HFF-Myc (cell line): ENCODE measurements at regions not wholly inside any gene's neighbourhood (a gene's known extent, or its start where the extent isn't known, plus 50 kb on each side); places are given as distances from the start of the nearest gene placed in this dataset.

Experiments used
- DNase-seq: peaks from one replicate; pipeline ENCODE4 v3.0.0-alpha.2; 2011; ENCODE audit warnings: low read depth; ENCODE audit errors: extremely low read depth
- H3K4me3 ChIP-seq: replicated peaks from 2 replicates; pipeline ENCODE4 v1.5.1; 2011; ENCODE audit warnings: low read depth, mild to moderate bottlenecking, control low read depth, low read length
- CTCF ChIP-seq: IDR thresholded peaks from 2 replicates; pipeline ENCODE4 v1.5.1; 2012; ENCODE audit warnings: mild to moderate bottlenecking, low read depth, low read length, control low read depth; ENCODE audit errors: missing control alignments

DNA sequence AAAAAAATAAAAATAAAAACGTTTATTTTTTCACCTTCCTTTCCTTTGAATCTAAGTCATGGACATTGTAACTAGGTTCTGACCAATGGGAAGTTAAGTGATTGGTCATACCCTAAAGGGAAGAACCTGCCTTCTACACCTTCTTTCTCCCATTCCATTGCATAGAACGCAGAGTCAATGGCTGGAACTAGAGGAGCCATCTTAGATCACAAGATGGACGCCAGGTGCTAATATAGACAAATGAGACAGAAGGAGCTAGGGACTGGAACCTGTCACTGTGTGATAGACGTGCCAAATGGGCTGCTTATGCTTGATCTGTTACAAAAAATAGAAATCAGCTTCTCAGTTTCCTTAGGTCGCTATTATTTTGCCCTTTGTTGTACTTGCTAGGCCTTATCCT lies 606.6 kb downstream of the MED13L start:
- TF ChIP-seq CTCF = no peak
- no peak overlapping the region for H3K4me3 ChIP-seq
- no peak for DNase-seq

DNA sequence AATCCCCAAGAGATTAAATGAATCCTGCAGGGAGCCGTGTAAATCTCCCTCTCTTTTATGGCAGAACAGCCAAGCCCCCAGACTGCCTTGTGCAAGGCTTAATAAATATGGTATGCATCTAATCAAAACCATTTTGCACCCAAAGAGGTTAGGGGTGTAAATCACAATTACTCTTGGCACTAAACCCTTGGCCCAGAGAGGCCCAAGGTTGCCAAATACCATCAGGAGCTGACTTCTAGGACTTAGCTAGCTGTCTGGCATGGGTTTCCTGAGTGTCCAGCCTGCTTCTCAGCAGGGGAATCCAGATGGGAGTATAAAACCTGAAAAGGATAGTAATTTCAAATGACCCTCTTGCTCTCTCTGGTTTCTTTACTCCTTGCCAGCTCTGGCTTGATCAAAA lies 610.4 kb downstream of the MED13L start:
- no peak for DNase-seq
- H3K4me3 ChIP-seq = no peak overlapping the region
- TF ChIP-seq CTCF = no peak

GRCh38 chr12:115666168-115666567 lies 611.3 kb downstream of the MED13L start:
- H3K4me3 ChIP-seq = no peak overlapping the region
- no peak for DNase-seq
- no peak for TF ChIP-seq CTCF

DNA sequence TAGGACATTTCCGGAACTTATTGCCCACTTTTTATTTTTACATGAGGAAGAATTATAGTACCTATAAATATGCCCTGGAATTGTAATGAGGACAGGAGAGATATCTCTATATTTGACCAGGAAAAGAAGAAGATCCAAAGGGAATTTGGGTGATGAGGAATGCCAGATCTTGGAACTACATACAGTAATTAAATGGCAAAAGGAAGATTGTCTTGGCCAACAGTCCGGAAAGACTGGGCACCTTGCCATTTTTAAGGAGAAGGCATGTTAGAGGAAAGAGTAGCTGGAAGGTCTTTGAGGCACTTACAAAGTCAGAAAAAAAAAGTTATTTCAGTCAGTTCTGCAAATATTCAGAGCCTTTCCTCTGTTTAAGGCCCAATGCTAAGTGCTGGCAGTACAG lies 616.4 kb downstream of the MED13L start:
- TF ChIP-seq CTCF = no peak
- peak; percentile 24 for DNase-seq
- H3K4me3 ChIP-seq = no peak overlapping the region

GRCh38 chr12:115660211-115660805 lies 617.2 kb downstream of the MED13L start:
- DNase-seq = peak; percentile 33
- no peak for TF ChIP-seq CTCF
- H3K4me3 ChIP-seq = no peak overlapping the region

DNA sequence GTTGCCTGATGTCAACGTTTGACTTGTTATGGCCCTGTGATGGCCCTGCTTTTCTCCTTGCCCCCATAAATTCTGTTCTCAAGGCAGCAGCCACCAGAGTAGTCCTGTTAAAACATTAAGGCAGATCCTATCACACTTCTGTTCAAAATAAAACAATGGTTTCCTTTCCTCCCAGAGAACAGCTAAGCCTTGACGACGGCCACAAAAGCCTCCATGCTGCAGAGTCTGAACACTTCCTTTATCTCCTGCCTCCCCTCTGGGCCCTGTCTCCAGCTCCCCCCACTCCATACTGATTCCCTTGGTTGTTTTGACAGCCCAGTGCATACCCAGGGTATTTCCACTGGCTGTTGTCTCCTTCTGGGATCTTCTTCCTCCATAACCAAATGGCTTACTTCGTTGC lies 618.1 kb downstream of the MED13L start:
- no peak for DNase-seq
- H3K4me3 ChIP-seq = no peak overlapping the region
- no peak for TF ChIP-seq CTCF

GRCh38 chr12:115657081-115658013 lies 620.1 kb downstream of the MED13L start:
- no peak overlapping the region for H3K4me3 ChIP-seq
- no peak for TF ChIP-seq CTCF
- DNase-seq = no peak
